SH-SY5Y (cell line): ENCODE measurements at regions not wholly inside any gene's neighbourhood (a gene's known extent, or its start where the extent isn't known, plus 50 kb on each side); places are given as distances from the start of the nearest gene placed in this dataset.

ENCODE experiments used
- GATA2 ChIP-seq: IDR thresholded peaks from 2 replicates; pipeline ENCODE4 v1.6.1; 2011; ENCODE audit warnings: mild to moderate bottlenecking, low read depth, low read length
- GATA3 ChIP-seq: IDR thresholded peaks from 2 replicates; pipeline ENCODE4 v1.6.1; 2011; ENCODE audit warnings: low read depth, mild to moderate bottlenecking, low read length, moderate library complexity

DNA sequence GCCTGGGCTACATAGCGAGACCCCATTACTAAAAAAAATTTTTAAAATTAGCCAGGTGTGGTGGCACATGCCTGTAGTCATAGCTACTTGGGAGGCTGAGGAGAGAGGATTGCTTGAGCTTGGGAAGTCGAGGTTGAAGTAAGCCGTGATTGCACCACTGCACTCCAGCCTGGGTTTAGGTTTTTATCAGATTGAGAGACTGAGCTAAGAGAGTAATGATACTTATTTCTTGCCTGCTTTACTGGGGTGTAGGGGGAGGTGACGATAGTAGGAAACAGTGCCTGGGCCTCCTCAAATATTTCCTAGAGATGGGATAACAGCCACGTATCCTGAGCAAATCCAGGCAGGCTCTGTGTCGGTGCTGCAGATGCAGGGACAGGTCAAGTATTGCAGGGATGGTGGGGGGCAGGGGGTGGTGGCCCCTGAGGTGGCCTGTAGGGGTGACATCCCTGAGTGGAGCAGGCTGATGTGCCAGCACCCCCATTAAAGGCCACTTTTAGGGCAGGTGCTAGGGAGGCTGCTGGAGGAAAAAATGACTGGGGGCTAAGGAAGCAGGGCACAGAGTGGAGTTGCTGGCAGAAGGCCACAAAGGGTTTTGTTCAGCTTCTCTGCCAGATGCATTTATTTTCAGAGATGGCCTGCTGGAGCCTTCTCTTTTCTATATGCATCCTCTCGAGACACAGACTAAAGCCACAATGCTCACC lies 130.5 kb downstream of the RHOU start:
- no peak for TF ChIP-seq GATA2
- no peak for TF ChIP-seq GATA3
